ENCODE measurements at regions not wholly inside any gene's neighbourhood (a gene's known extent, or its start where the extent isn't known, plus 50 kb on each side); places are given as distances from the start of the nearest gene placed in this dataset.

DNA sequence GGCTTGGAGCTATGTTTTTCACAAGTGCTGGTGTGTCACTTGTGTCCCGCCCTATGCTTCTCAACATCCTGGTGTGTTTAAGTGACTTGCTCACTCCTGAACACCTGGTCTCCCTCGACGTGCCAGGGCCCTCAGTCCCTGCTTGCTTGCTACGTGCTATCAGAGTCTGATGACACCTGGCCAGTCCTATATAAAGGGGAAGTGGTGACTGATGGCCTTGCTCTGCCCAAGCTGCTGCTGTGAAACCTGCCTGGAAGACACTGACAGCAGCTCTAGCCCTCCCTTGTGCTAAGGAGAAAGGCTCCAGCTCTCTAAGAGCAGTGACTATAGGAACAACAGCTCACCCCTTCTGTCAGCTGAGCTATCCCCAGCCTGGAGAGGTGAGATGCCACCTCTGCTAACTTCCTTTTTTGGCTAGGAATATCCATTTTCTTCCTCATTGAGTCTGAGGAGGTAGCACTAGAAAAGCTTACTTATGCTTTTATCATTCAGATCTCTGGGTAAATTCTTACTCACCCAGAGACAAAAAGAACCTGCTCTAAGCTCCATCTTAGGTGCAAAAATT is 77.2 kb upstream of the PLXNA4 start:
- TF ChIP-seq, protein P1, sequence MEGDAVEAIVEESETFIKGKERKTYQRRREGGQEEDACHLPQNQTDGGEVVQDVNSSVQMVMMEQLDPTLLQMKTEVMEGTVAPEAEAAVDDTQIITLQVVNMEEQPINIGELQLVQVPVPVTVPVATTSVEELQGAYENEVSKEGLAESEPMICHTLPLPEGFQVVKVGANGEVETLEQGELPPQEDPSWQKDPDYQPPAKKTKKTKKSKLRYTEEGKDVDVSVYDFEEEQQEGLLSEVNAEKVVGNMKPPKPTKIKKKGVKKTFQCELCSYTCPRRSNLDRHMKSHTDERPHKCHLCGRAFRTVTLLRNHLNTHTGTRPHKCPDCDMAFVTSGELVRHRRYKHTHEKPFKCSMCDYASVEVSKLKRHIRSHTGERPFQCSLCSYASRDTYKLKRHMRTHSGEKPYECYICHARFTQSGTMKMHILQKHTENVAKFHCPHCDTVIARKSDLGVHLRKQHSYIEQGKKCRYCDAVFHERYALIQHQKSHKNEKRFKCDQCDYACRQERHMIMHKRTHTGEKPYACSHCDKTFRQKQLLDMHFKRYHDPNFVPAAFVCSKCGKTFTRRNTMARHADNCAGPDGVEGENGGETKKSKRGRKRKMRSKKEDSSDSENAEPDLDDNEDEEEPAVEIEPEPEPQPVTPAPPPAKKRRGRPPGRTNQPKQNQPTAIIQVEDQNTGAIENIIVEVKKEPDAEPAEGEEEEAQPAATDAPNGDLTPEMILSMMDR (IDR thresholded peaks at IDR 0.05; ENCODE audit: unreplicated experiment): no peak
- Mint-ChIP-seq H3K27ac (no peak overlapping the region), H3K4me1 (ENCODE audit: low read depth) (peaks cover 9% of the 10 kb centered on the region), H3K27me3 (peaks cover 17% of the 10 kb centered on the region), H3K36me3 (ENCODE audit: insufficient read depth) (no peaks in the 10 kb centered on the region), H3K9me3 (ENCODE audit: low read depth) (no peaks in the 10 kb centered on the region), H3K4me3 (ENCODE audit: low read depth) (no peak overlapping the region)
- DNase-seq (ENCODE audit: low spot score, unreplicated experiment): no peak

DNA sequence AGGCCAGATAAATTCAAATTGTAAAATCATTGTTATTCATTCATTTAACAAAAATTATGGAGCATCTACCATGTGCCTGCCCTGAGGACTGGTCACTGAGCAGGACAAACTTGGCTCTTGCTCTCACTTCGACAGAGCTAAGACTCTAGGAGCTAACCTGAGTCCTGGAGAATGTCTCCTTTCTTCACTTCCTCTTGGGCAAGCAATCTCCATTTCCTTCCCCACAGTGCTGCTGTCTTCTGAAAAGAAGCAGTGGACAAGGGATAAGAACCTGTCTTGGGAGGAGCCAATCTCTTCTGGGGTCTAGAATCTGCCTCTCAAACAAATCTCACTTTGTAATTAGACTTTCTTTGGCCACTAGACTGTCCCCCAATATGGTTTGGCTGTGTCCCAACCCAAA is 76.2 kb upstream of the PLXNA4 start:
- no peak overlapping the region for H3K4me3 Mint-ChIP-seq (ENCODE audit: low read depth)
- TF ChIP-seq, protein P1 (IDR thresholded peaks at IDR 0.05; ENCODE audit: unreplicated experiment): no peak
- H3K27me3 Mint-ChIP-seq: peaks cover 14% of the 10 kb centered on the region
- H3K27ac Mint-ChIP-seq: no peak overlapping the region
- H3K4me1 Mint-ChIP-seq (ENCODE audit: low read depth): peaks cover 9% of the 10 kb centered on the region
- no peaks in the 10 kb centered on the region for H3K36me3 Mint-ChIP-seq (ENCODE audit: insufficient read depth)
- H3K9me3 Mint-ChIP-seq (ENCODE audit: low read depth): no peaks in the 10 kb centered on the region
- no peak for DNase-seq (ENCODE audit: low spot score, unreplicated experiment)

DNA sequence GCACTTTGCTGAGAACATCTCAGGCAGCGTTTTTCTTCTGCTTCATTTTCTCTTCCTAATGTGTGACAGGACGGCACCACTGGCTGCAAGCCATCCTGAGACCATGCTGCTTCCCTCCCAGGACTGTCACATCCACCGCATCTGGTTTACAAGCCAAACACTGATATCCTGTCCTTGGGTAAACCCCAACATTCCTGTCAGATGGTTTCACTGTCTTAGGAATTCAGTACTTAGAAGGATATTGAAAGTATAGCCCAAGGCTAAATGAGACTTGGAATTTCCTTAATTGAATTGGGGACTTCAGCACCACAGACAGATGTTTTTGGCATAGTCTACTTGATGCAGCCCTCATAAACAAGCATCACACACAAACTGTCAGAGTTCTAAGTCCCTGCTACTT is 74.2 kb upstream of the PLXNA4 start:
- Mint-ChIP-seq H3K4me3 (ENCODE audit: low read depth) (no peak overlapping the region), H3K27me3 (peaks cover 7% of the 10 kb centered on the region), H3K36me3 (ENCODE audit: insufficient read depth) (no peaks in the 10 kb centered on the region), H3K9me3 (ENCODE audit: low read depth) (no peaks in the 10 kb centered on the region), H3K27ac (no peak overlapping the region), H3K4me1 (ENCODE audit: low read depth) (peaks cover 8% of the 10 kb centered on the region)
- TF ChIP-seq, protein P1 (IDR thresholded peaks at IDR 0.05; ENCODE audit: unreplicated experiment): no peak
- no peak for DNase-seq (ENCODE audit: low spot score, unreplicated experiment)

DNA sequence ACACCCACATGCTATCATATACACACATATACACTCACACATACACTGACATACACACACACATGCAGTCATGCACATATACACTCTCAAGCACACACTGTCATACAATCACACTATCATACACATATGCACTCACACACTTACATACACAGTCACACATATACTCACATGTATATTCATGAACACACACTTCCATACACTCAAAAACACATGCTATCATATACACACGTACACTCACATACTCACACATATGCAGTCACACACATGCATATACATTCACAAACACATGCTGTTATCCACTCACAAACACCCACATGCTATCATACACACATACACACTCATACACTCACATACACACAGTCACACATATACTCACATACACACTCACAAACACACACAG is 71.0 kb upstream of the PLXNA4 start:
- H3K4me3 Mint-ChIP-seq (ENCODE audit: low read depth): no peak overlapping the region
- no peaks in the 10 kb centered on the region for H3K27me3 Mint-ChIP-seq
- TF ChIP-seq, protein P1 (IDR thresholded peaks at IDR 0.05; ENCODE audit: unreplicated experiment): no peak
- no peak overlapping the region for H3K27ac Mint-ChIP-seq
- no peaks in the 10 kb centered on the region for H3K9me3 Mint-ChIP-seq (ENCODE audit: low read depth)
- no peaks in the 10 kb centered on the region for H3K36me3 Mint-ChIP-seq (ENCODE audit: insufficient read depth)
- H3K4me1 Mint-ChIP-seq (ENCODE audit: low read depth): no peaks in the 10 kb centered on the region
- DNase-seq (ENCODE audit: low spot score, unreplicated experiment): no peak

DNA sequence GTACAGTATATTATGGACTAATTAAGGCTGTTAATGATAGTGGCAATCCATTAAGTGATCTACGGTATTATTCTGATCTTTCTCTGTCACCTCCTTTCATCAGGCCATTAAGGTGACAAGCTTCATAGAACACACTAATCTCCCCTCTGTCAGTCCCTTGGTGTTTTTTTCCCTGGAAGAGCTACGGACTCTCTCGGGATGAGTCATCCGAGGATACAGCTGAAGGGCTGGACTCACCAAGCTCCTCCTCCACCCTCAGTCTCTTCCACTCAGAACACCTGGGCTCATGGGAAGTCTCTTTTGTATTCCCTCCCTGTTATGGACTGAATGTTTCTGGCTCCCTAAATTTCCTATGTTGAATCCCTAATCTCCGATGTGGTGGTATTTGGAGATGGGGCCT is 69.8 kb upstream of the PLXNA4 start:
- Mint-ChIP-seq H3K27me3 (no peaks in the 10 kb centered on the region), H3K27ac (no peak overlapping the region), H3K9me3 (ENCODE audit: low read depth) (no peaks in the 10 kb centered on the region), H3K36me3 (ENCODE audit: insufficient read depth) (no peaks in the 10 kb centered on the region), H3K4me3 (ENCODE audit: low read depth) (no peak overlapping the region), H3K4me1 (ENCODE audit: low read depth) (no peaks in the 10 kb centered on the region)
- TF ChIP-seq, protein P1 (IDR thresholded peaks at IDR 0.05; ENCODE audit: unreplicated experiment): no peak
- no peak for DNase-seq (ENCODE audit: low spot score, unreplicated experiment)
